ENCODE measurements at regions not wholly inside any gene's neighbourhood (a gene's known extent, or its start where the extent isn't known, plus 50 kb on each side); places are given as distances from the start of the nearest gene placed in this dataset.

- peaks cover 4% of the 10 kb centered on the region for H3K27me3 Mint-ChIP-seq
- Histone ChIP-seq H3K27ac (ENCODE audit: insufficient read depth, low read length, poor library complexity, severe bottlenecking) (no peak overlapping the region), H3K27me3 (ENCODE audit: control insufficient read depth, insufficient read depth, low read length) (no peaks in the 10 kb centered on the region), H3K4me1 (ENCODE audit: control insufficient read depth, insufficient read depth, low read length, poor library complexity, severe bottlenecking) (no peaks in the 10 kb centered on the region), H3K36me3 (ENCODE audit: control insufficient read depth, insufficient read depth, low read length) (no peaks in the 10 kb centered on the region), H3K4me3 (ENCODE audit: low read depth, low read length) (no peak overlapping the region), H3K9me3 (ENCODE audit: control insufficient read depth in 2 of 2, low read length in 2 of 2) (peaks cover 0 to 2% of the 10 kb centered on the region in 2 experiments)
- no peak overlapping the region for H3K4me3 Mint-ChIP-seq
- no peak for DNase-seq
- H3K36me3 Mint-ChIP-seq: no peaks in the 10 kb centered on the region
- ATAC-seq (ENCODE audit: low read depth in 2 of 2): no peak
- peaks cover 3 to 13% (median 7%) of the 10 kb centered on the region in 7 donors for H3K9me3 Mint-ChIP-seq
- H3K27ac Mint-ChIP-seq: no peak overlapping the region
- H3K4me1 Mint-ChIP-seq: no peaks in the 10 kb centered on the region
Measured at GRCh38 chr12:39205969-39206368, 237.0 kb downstream of the KIF21A start.

- H3K36me3 ChIP-seq (ENCODE audit: control insufficient read depth, insufficient read depth, low read length): no peaks in the 10 kb centered on the region
- peaks cover 0 to 2% of the 10 kb centered on the region in 2 experiments for H3K9me3 ChIP-seq (ENCODE audit: control insufficient read depth in 2 of 2, low read length in 2 of 2)
- H3K27ac ChIP-seq (ENCODE audit: insufficient read depth, low read length, poor library complexity, severe bottlenecking): no peak overlapping the region
- no peaks in the 10 kb centered on the region for H3K27me3 ChIP-seq (ENCODE audit: control insufficient read depth, insufficient read depth, low read length)
- no peak overlapping the region for H3K4me3 ChIP-seq (ENCODE audit: low read depth, low read length)
- no peak for ATAC-seq (ENCODE audit: low read depth in 2 of 2)
- Mint-ChIP-seq H3K27me3 (no peaks in the 10 kb centered on the region), H3K9me3 (peaks cover 1 to 12% (median 4%) of the 10 kb centered on the region in 7 donors), H3K36me3 (no peaks in the 10 kb centered on the region), H3K27ac (no peak overlapping the region), H3K4me1 (no peaks in the 10 kb centered on the region), H3K4me3 (no peak overlapping the region)
- H3K4me1 ChIP-seq (ENCODE audit: control insufficient read depth, insufficient read depth, low read length, poor library complexity, severe bottlenecking): no peaks in the 10 kb centered on the region
- no peak for DNase-seq
Measured at GRCh38 chr12:39199351-39199750, 243.6 kb downstream of the KIF21A start.

- no peaks in the 10 kb centered on the region for H3K4me1 Mint-ChIP-seq
- peaks cover 0 to 7% (median 0%) of the 10 kb centered on the region in 7 donors for H3K9me3 Mint-ChIP-seq
- H3K36me3 Mint-ChIP-seq: no peaks in the 10 kb centered on the region
- H3K4me3 ChIP-seq (ENCODE audit: low read depth, low read length): no peak overlapping the region
- no peak overlapping the region for H3K4me3 Mint-ChIP-seq
- H3K27me3 ChIP-seq (ENCODE audit: control insufficient read depth, insufficient read depth, low read length): no peaks in the 10 kb centered on the region
- H3K27me3 Mint-ChIP-seq: no peaks in the 10 kb centered on the region
- no peak overlapping the region for H3K27ac Mint-ChIP-seq
- H3K4me1 ChIP-seq (ENCODE audit: control insufficient read depth, insufficient read depth, low read length, poor library complexity, severe bottlenecking): no peaks in the 10 kb centered on the region
- no peaks in the 10 kb centered on the region for H3K9me3 ChIP-seq (ENCODE audit: control insufficient read depth in 2 of 2, low read length in 2 of 2)
- ATAC-seq (ENCODE audit: low read depth in 2 of 2) (no peak), DNase-seq (no peak)
- H3K36me3 ChIP-seq (ENCODE audit: control insufficient read depth, insufficient read depth, low read length): no peaks in the 10 kb centered on the region
- no peak overlapping the region for H3K27ac ChIP-seq (ENCODE audit: insufficient read depth, low read length, poor library complexity, severe bottlenecking)
Measured at GRCh38 chr12:39188689-39189088, 254.2 kb downstream of the KIF21A start.

GRCh38 chr12:39186744-39187143, 256.2 kb downstream of the KIF21A start:
- no peak overlapping the region for H3K4me3 Mint-ChIP-seq

GRCh38 chr12:39178837-39179236, 264.1 kb downstream of the KIF21A start:
- Mint-ChIP-seq H3K27me3 (no peaks in the 10 kb centered on the region), H3K4me1 (no peaks in the 10 kb centered on the region), H3K27ac (no peak overlapping the region), H3K36me3 (no peaks in the 10 kb centered on the region), H3K9me3 (peaks cover 0 to 4% (median 2%) of the 10 kb centered on the region in 7 donors), H3K4me3 (no peak overlapping the region)
- Histone ChIP-seq H3K36me3 (ENCODE audit: control insufficient read depth, insufficient read depth, low read length) (no peaks in the 10 kb centered on the region), H3K27me3 (ENCODE audit: control insufficient read depth, insufficient read depth, low read length) (no peaks in the 10 kb centered on the region), H3K27ac (ENCODE audit: insufficient read depth, low read length, poor library complexity, severe bottlenecking) (no peak overlapping the region), H3K4me3 (ENCODE audit: low read depth, low read length) (no peak overlapping the region), H3K9me3 (ENCODE audit: control insufficient read depth in 2 of 2, low read length in 2 of 2) (no peaks in the 10 kb centered on the region), H3K4me1 (ENCODE audit: control insufficient read depth, insufficient read depth, low read length, poor library complexity, severe bottlenecking) (no peaks in the 10 kb centered on the region)
- ATAC-seq (ENCODE audit: low read depth in 2 of 2) (no peak), DNase-seq (no peak)

More at GRCh38 chr12:39186744-39187143, 256.2 kb downstream of the KIF21A start:
- Histone ChIP-seq H3K36me3 (ENCODE audit: control insufficient read depth, insufficient read depth, low read length) (no peaks in the 10 kb centered on the region), H3K27ac (ENCODE audit: insufficient read depth, low read length, poor library complexity, severe bottlenecking) (no peak overlapping the region), H3K27me3 (ENCODE audit: control insufficient read depth, insufficient read depth, low read length) (no peaks in the 10 kb centered on the region), H3K9me3 (ENCODE audit: control insufficient read depth in 2 of 2, low read length in 2 of 2) (no peaks in the 10 kb centered on the region), H3K4me1 (ENCODE audit: control insufficient read depth, insufficient read depth, low read length, poor library complexity, severe bottlenecking) (no peaks in the 10 kb centered on the region), H3K4me3 (ENCODE audit: low read depth, low read length) (no peak overlapping the region)
- Mint-ChIP-seq H3K4me1 (no peaks in the 10 kb centered on the region), H3K9me3 (peaks cover 0 to 4% (median 0%) of the 10 kb centered on the region in 7 donors), H3K36me3 (no peaks in the 10 kb centered on the region), H3K27me3 (no peaks in the 10 kb centered on the region), H3K27ac (no peak overlapping the region)
- ATAC-seq (ENCODE audit: low read depth in 2 of 2): no peak
- DNase-seq: no peak

- DNase-seq (no peak), ATAC-seq (ENCODE audit: low read depth in 2 of 2) (no peak)
- H3K4me3 ChIP-seq (ENCODE audit: low read depth, low read length): no peak overlapping the region
- no peaks in the 10 kb centered on the region for H3K27me3 ChIP-seq (ENCODE audit: control insufficient read depth, insufficient read depth, low read length)
- peaks cover 0 to 4% (median 2%) of the 10 kb centered on the region in 7 donors for H3K9me3 Mint-ChIP-seq
- no peaks in the 10 kb centered on the region for H3K36me3 Mint-ChIP-seq
- H3K27ac Mint-ChIP-seq: no peak overlapping the region
- H3K36me3 ChIP-seq (ENCODE audit: control insufficient read depth, insufficient read depth, low read length): no peaks in the 10 kb centered on the region
- H3K4me3 Mint-ChIP-seq: no peak overlapping the region
- H3K4me1 Mint-ChIP-seq: no peaks in the 10 kb centered on the region
- no peaks in the 10 kb centered on the region for H3K27me3 Mint-ChIP-seq
- H3K27ac ChIP-seq (ENCODE audit: insufficient read depth, low read length, poor library complexity, severe bottlenecking): no peak overlapping the region
- H3K4me1 ChIP-seq (ENCODE audit: control insufficient read depth, insufficient read depth, low read length, poor library complexity, severe bottlenecking): no peaks in the 10 kb centered on the region
- H3K9me3 ChIP-seq (ENCODE audit: control insufficient read depth in 2 of 2, low read length in 2 of 2): no peaks in the 10 kb centered on the region
Measured at GRCh38 chr12:39176356-39176755, 266.6 kb downstream of the KIF21A start.

- no peak for ATAC-seq (ENCODE audit: low read depth in 2 of 2)
- no peak for DNase-seq
- H3K27ac ChIP-seq (ENCODE audit: insufficient read depth, low read length, poor library complexity, severe bottlenecking): no peak overlapping the region
- Mint-ChIP-seq H3K4me3 (no peak overlapping the region), H3K36me3 (no peaks in the 10 kb centered on the region), H3K27me3 (no peaks in the 10 kb centered on the region), H3K9me3 (peaks cover 0 to 4% (median 2%) of the 10 kb centered on the region in 7 donors), H3K27ac (no peak overlapping the region), H3K4me1 (no peaks in the 10 kb centered on the region)
- H3K4me1 ChIP-seq (ENCODE audit: control insufficient read depth, insufficient read depth, low read length, poor library complexity, severe bottlenecking): no peaks in the 10 kb centered on the region
- no peak overlapping the region for H3K4me3 ChIP-seq (ENCODE audit: low read depth, low read length)
- H3K36me3 ChIP-seq (ENCODE audit: control insufficient read depth, insufficient read depth, low read length): no peaks in the 10 kb centered on the region
- no peaks in the 10 kb centered on the region for H3K27me3 ChIP-seq (ENCODE audit: control insufficient read depth, insufficient read depth, low read length)
- no peaks in the 10 kb centered on the region for H3K9me3 ChIP-seq (ENCODE audit: control insufficient read depth in 2 of 2, low read length in 2 of 2)
Measured at GRCh38 chr12:39173726-39174125, 268.3 kb upstream of the CPNE8 start.

GRCh38 chr12:39165338-39165737, 259.9 kb upstream of the CPNE8 start:
- H3K4me3 Mint-ChIP-seq: no peak overlapping the region
- H3K36me3 Mint-ChIP-seq: no peaks in the 10 kb centered on the region
- no peaks in the 10 kb centered on the region for H3K27me3 ChIP-seq (ENCODE audit: control insufficient read depth, insufficient read depth, low read length)
- H3K27ac ChIP-seq (ENCODE audit: insufficient read depth, low read length, poor library complexity, severe bottlenecking): no peak overlapping the region
- no peaks in the 10 kb centered on the region for H3K4me1 ChIP-seq (ENCODE audit: control insufficient read depth, insufficient read depth, low read length, poor library complexity, severe bottlenecking)
- H3K4me1 Mint-ChIP-seq: no peaks in the 10 kb centered on the region
- H3K4me3 ChIP-seq (ENCODE audit: low read depth, low read length): no peak overlapping the region
- H3K27me3 Mint-ChIP-seq: no peaks in the 10 kb centered on the region
- H3K9me3 Mint-ChIP-seq: peaks cover 0 to 4% (median 0%) of the 10 kb centered on the region in 7 donors
- ATAC-seq (ENCODE audit: low read depth in 2 of 2): no peak
- H3K36me3 ChIP-seq (ENCODE audit: control insufficient read depth, insufficient read depth, low read length): no peaks in the 10 kb centered on the region
- H3K27ac Mint-ChIP-seq: no peak overlapping the region
- no peaks in the 10 kb centered on the region for H3K9me3 ChIP-seq (ENCODE audit: control insufficient read depth in 2 of 2, low read length in 2 of 2)
- DNase-seq: no peak

Data from CD4-positive, CD25-positive, alpha-beta regulatory T cell (primary cell).